Stimulated activated effector memory CD8-positive, alpha-beta T cell treated with anti-CD3 and anti-CD28 coated beads, Interleukin-12 subunit alpha, Interleukin-12 subunit beta, amount 100 ng/mL, for 72 hours (primary cell): ENCODE measurements at regions not wholly inside any gene's neighbourhood (a gene's known extent, or its start where the extent isn't known, plus 50 kb on each side); places are given as distances from the start of the nearest gene placed in this dataset.

ENCODE experiments used
- ATAC-seq: fragments of 150-1000 bp; cut with Tn5 transposase; 2 replicates; pipeline ENCODE4 v1.10.0; 2021
- DNase-seq, 2 donors: peaks; one replicate each; pipeline ENCODE4 v3.0.0; 2021 to 2022; ENCODE audit warnings: low spot score in 2 of 2
- H3K27ac Mint-ChIP-seq: one replicate; pipeline ENCODE4 v1.8.0; 2022; ENCODE audit warnings: mild to moderate bottlenecking, mixed read lengths
- H3K36me3 Mint-ChIP-seq: one replicate; pipeline ENCODE4 v1.8.0; 2022; ENCODE audit warnings: mild to moderate bottlenecking, mixed read lengths
- H3K4me1 Mint-ChIP-seq: one replicate; pipeline ENCODE4 v1.8.0; 2022; ENCODE audit warnings: mixed read lengths
- H3K4me3 Mint-ChIP-seq: one replicate; pipeline ENCODE4 v1.8.0; 2022; ENCODE audit warnings: mild to moderate bottlenecking, mixed read lengths
- H3K9me3 Mint-ChIP-seq: one replicate; pipeline ENCODE4 v1.8.0; 2022; ENCODE audit warnings: mixed read lengths

DNA sequence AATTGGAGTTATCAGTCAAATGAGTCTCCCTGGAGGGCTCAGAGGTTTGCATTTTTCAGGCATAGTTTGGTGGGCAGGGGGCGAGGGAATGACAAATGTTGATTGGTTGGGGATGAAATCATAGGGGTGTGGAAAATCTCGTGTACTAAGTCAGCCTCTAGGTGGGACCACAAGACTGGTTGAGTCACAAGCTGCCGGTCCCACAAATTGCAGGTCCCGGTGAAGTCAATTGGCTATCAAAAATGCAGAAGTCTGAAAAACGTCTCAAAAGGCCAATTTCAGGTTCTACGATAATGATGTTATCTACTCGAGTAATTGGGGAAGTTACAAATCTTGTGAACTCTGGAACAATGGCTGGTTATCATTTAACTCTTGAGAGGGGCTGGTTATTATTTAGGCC lies 98.8 kb upstream of the DHX15 start:
- Mint-ChIP-seq H3K4me1 (no peaks in the 10 kb centered on the region), H3K27ac (no peak overlapping the region), H3K9me3 (no peaks in the 10 kb centered on the region), H3K36me3 (no peaks in the 10 kb centered on the region), H3K4me3 (no peak overlapping the region)
- DNase-seq (no peak), ATAC-seq (no peak)

DNA sequence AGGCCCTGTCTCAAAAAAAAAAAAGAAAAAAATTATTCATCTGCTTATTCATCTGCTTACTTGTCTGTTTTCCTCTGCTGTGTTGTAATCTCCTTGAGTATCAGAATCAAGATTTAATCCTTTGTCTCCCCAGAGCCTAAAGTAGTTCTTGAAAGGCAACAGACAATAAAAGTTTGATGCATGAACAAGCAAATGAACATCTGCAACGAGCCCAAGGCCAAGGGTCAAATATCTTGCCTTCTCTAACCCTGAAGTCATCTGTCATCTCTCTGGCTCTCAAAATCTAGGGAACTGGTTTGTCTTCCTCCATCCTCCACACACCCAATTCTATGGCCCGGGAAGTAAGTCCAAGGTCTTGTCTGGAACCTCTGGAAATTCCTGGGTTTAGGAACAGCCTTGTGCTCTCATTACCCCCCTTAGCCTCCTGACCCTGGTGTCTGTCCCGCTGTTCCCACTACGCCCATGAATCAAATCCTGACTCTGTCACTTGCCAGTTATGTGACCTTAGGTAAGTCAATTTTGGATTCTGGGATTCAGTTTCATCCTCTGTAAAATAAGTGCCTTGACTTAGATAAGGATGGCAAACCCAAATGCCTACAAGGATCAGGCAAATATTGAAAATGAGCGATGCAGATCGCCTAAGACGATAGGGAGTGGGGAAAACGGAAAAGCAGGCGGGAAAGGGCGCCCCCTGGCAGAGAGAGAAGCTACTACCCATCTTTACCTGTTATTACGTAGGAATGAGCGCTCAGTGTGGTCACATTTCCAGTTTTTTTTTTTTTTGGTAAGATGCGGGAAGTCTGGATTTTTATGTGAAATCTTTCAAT lies 102.7 kb upstream of the DHX15 start:
- no peaks in the 10 kb centered on the region for H3K36me3 Mint-ChIP-seq
- H3K9me3 Mint-ChIP-seq = peaks cover 3% of the 10 kb centered on the region
- H3K27ac Mint-ChIP-seq = no peak overlapping the region
- no peaks in the 10 kb centered on the region for H3K4me1 Mint-ChIP-seq
- DNase-seq (no peak), ATAC-seq (no peak)
- no peak overlapping the region for H3K4me3 Mint-ChIP-seq

DNA sequence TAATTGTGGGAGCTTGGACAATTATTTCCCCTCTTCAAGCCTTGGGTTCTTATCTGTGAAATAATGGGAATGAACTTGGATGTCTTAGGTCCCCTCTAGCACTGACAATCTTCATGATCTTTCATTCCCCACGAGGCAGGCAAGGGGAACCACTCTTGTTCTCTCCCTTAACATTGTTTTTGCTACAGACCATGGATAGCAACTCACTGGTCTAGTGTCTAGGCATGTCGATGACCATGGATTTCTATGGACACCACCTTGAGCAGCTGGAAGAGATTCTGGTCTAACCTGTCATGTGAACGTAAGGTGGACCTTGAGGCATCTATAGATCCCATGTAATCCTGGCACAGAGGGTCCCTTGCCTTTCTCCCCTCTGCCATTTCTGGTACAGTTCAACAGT lies 104.1 kb upstream of the DHX15 start:
- Mint-ChIP-seq H3K9me3 (peaks cover 3% of the 10 kb centered on the region), H3K4me3 (no peak overlapping the region), H3K4me1 (no peaks in the 10 kb centered on the region), H3K36me3 (no peaks in the 10 kb centered on the region), H3K27ac (no peak overlapping the region)
- no peak for ATAC-seq
- no peak for DNase-seq

DNA sequence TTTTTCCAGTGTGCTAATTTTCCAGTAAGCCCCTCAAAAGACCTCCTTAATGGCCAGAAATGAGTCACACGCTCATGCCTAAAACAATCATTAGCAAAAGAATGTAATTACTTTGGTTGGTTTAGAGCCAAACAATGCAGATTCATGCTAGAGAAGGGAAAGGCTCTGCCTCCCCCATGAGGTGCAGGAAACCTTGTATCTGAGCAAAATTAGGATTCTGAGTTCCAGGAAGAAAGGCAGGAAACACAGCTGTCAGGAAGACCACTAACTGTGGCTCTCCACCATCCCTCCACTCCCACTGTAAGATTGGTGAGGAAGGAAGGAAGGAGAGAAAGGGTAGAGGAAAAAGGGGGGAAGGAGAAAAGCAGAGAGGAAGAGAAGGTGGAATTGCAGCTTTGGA lies 104.9 kb upstream of the DHX15 start:
- H3K9me3 Mint-ChIP-seq = peaks cover 3% of the 10 kb centered on the region
- ATAC-seq = no peak
- H3K4me1 Mint-ChIP-seq = no peaks in the 10 kb centered on the region
- H3K27ac Mint-ChIP-seq = no peak overlapping the region
- no peaks in the 10 kb centered on the region for H3K36me3 Mint-ChIP-seq
- DNase-seq = no peak
- no peak overlapping the region for H3K4me3 Mint-ChIP-seq

DNA sequence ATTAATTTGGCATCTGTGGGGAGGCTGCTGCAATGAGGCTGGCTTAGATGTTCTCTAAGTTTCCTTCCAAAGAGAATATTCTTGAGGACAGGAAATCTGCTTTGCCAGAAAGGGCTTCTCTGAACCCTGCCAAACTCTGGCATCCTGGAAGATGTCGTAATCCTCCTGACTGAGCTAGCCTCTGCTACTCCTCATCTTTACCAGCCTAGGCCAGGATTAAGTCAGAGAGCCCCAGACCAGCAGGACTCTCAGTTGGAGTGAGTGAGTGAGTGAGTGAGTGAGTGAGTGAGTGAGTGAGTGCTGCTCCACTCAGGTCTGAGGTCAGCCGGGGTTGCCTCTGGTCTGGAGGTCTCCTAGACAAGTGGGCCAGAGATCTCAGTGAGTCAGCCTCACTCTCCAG lies 104.9 kb upstream of the SOD3 start:
- no peaks in the 10 kb centered on the region for H3K36me3 Mint-ChIP-seq
- H3K27ac Mint-ChIP-seq = no peak overlapping the region
- DNase-seq (no peak), ATAC-seq (no peak)
- no peaks in the 10 kb centered on the region for H3K4me1 Mint-ChIP-seq
- H3K9me3 Mint-ChIP-seq = peaks cover 3% of the 10 kb centered on the region
- H3K4me3 Mint-ChIP-seq = no peak overlapping the region

DNA sequence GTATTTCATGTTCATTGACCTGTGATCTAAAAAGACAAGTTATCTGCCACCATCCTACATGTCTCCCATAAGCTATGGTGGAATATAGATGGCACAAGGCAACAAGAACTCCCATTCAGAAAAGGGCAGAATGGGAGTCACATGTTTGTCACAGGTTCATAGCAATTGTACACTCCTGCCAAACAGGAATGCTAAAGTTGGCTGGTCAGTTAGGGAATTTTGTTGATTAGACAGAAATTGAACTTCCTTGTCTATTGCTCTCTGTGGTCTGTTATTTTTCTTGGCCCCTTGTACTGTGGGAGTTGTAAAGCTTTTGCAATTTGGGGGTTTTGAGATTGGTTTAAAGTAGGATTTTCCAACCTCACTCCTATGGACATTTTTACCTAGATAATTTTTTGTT lies 101.7 kb upstream of the SOD3 start:
- ATAC-seq (no peak), DNase-seq (no peak)
- Mint-ChIP-seq H3K4me3 (no peak overlapping the region), H3K4me1 (no peaks in the 10 kb centered on the region), H3K36me3 (no peaks in the 10 kb centered on the region), H3K9me3 (peaks cover 3% of the 10 kb centered on the region), H3K27ac (no peak overlapping the region)

DNA sequence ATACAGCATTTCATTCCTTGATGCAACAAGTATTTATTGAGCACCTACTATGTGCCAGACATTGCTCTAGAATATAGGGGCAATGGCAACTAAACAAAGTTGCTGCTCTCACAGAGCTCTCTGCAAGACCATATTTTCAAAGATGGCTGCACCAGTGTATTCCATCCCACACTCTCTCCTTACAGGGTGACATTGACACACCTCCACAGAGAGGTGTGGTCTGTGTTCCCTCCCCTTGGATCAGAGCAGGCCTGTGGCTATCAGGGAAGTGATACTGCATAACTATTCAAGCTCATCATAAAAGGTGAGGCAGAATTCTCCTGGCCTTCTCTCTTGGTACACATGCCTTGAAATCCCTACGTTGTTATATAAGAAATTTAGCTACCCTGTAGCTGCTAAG lies 95.3 kb upstream of the SOD3 start:
- DNase-seq (no peak), ATAC-seq (no peak)
- Mint-ChIP-seq H3K27ac (no peak overlapping the region), H3K9me3 (peaks cover 3% of the 10 kb centered on the region), H3K36me3 (peaks cover 6% of the 10 kb centered on the region), H3K4me1 (no peaks in the 10 kb centered on the region), H3K4me3 (no peak overlapping the region)

DNA sequence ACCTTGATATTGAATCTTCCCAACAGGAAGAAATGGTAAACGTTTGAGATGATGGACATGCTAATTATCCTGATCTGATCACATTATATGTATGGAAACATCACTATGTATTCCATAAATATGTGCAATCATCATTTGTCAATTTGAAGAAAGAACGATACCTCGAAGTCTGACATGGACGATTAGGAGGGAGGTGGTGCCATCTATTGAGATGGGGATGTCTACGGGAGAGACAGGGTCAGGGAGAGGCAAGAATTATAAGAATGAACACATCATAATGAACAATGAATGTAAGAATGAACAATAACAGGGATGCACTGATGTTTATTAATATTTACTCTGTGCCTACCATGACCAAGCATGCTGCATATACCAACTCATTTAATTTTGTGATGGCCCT lies 93.7 kb upstream of the SOD3 start:
- Mint-ChIP-seq H3K9me3 (peaks cover 3% of the 10 kb centered on the region), H3K27ac (no peak overlapping the region), H3K36me3 (peaks cover 6% of the 10 kb centered on the region), H3K4me1 (no peaks in the 10 kb centered on the region), H3K4me3 (no peak overlapping the region)
- DNase-seq (no peak), ATAC-seq (no peak)

DNA sequence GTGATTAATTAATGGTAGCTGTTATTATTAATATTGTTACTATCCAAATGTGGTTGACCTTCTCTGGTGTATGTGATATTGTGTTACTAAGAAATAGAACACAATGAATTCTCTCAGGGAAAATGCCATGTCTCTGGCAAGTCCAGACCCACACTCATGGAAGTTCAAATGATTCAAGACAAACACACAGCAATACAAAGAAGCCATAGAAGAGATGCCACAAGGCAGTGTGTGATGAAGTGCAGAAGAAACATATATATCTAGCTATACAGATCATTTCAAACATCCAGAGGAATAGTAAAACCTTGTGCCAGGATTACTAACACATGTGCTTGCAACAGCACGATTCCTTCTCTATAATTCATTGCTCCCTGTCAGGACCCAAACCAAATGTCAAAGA lies 93.1 kb upstream of the SOD3 start:
- H3K36me3 Mint-ChIP-seq = peaks cover 6% of the 10 kb centered on the region
- peaks cover 3% of the 10 kb centered on the region for H3K9me3 Mint-ChIP-seq
- no peak overlapping the region for H3K27ac Mint-ChIP-seq
- no peak for DNase-seq
- no peak overlapping the region for H3K4me3 Mint-ChIP-seq
- H3K4me1 Mint-ChIP-seq = no peaks in the 10 kb centered on the region
- no peak for ATAC-seq

DNA sequence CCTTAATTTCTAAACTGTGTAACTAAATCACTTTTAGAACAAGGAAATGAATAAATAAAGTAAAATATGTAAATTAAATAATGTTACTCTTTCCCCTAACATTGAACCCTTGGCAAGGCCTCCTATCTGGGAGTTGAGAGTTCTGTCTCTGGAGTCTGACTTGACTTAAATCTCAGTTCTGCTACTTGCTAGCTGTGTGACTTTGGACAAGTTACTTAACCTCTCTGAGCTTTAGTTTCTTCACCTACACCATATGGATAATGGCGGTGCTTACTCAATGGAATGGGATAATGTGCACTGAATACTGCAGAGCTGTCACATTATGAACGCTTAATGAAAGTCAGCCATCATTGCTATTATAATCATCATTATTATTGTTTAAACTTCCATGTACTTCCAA lies 92.1 kb upstream of the SOD3 start:
- H3K9me3 Mint-ChIP-seq = peaks cover 3% of the 10 kb centered on the region
- no peak for DNase-seq
- peaks cover 6% of the 10 kb centered on the region for H3K36me3 Mint-ChIP-seq
- H3K4me3 Mint-ChIP-seq = no peak overlapping the region
- no peaks in the 10 kb centered on the region for H3K4me1 Mint-ChIP-seq
- ATAC-seq = no peak
- no peak overlapping the region for H3K27ac Mint-ChIP-seq

DNA sequence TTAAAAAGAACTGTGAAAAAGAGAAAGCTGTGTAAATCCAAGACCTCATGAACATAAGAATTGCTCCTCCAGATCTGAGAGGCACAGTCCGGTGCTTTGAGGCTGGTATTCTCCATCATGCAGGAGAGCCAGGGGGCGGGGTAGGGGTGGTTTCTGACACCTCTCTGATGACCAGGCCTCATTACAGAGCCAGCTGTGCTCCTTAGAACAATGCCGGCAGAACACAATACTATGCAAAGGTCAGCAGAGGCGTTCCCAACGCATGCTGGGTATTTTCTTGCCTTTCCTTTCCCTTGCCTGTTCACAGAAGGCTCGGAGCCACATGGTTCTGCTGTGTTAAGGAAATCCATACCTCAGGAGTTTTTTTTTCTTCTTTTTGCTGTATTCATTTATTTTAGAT lies 91.2 kb upstream of the SOD3 start:
- Mint-ChIP-seq H3K4me1 (no peaks in the 10 kb centered on the region), H3K27ac (no peak overlapping the region), H3K9me3 (peaks cover 5% of the 10 kb centered on the region), H3K36me3 (peaks cover 6% of the 10 kb centered on the region), H3K4me3 (no peak overlapping the region)
- DNase-seq (no peak), ATAC-seq (no peak)

DNA sequence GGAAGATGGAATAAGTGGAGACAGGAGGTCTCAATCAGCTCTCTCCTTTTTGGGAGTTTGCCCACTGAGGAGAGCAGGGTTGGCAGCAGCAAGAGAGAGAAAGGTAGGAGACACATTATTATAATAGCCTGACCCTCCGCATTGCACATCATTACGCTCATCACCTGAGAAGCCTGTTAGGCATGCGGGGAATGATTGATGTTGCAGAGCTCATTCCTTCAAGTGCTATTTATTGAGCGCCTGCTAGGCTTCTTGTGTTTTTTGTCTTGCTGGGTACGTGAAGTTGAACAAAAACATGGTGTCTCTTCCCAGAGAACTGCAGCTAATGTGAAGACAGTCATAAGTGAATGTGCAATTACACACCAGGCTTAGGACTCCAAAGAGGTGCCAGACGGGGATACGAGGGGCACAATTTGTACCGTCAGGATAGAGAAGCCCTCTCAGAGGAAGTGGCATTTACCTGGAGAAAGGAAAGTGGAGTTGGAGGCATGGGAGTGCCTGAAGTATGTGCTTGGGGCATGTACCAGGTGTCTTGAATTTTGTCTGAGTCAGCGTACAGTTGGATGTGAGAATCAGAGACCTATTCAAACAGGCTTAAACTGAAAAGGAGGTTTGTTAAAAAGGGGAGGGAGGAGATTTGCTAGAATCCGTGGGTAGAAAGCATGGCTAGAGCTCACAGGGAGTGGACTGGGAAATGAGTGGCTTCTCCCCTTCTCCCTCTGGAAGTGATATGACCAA lies 90.2 kb upstream of the SOD3 start:
- no peak for DNase-seq
- Mint-ChIP-seq H3K9me3 (peaks cover 5% of the 10 kb centered on the region), H3K4me3 (no peak overlapping the region), H3K27ac (no peak overlapping the region), H3K4me1 (no peaks in the 10 kb centered on the region), H3K36me3 (no peaks in the 10 kb centered on the region)
- no peak for ATAC-seq

DNA sequence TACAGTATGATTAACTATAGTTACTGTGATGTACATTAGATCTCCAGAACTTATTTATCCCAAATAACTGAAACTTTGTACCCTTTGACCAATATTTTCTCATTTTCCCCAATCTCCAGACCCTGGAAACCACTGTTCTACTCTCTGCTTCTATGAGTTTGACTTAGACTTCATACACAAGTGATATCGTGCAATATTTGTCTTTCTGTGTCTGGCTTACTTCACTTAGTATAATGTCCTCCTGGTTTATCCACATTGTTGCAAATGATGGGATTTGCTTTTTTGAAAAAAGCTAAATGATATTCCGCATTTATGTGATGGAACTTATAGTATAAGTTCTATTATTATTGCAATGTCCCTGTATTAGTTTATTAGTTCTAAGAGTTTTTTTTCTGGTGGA lies 81.8 kb upstream of the SOD3 start:
- DNase-seq (no peak), ATAC-seq (no peak)
- Mint-ChIP-seq H3K4me3 (no peak overlapping the region), H3K27ac (no peak overlapping the region), H3K4me1 (no peaks in the 10 kb centered on the region), H3K9me3 (peaks cover 19% of the 10 kb centered on the region), H3K36me3 (no peaks in the 10 kb centered on the region)

DNA sequence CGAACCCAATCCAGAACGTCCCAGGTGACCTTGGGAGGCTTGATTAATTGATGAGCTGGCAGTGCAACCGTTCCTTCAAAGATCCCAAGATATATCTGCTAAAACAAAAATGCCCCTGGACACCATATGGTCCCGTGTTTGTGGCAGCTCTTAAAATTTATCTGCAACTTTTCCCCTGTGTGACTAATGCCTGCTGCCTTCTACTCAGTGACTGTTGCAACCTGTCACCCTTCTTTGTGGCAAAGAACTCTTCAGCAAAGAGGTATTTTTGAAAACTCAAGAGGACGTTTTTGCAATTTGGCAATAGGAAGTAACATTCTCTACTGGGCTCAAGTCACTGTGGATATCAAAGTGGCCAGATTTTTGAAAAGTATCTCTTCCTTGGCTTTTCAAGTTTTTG lies 75.8 kb upstream of the SOD3 start:
- H3K27ac Mint-ChIP-seq = no peak overlapping the region
- H3K4me3 Mint-ChIP-seq = no peak overlapping the region
- DNase-seq (no peak), ATAC-seq (no peak)
- H3K4me1 Mint-ChIP-seq = no peaks in the 10 kb centered on the region
- peaks cover 10% of the 10 kb centered on the region for H3K9me3 Mint-ChIP-seq
- H3K36me3 Mint-ChIP-seq = no peaks in the 10 kb centered on the region

DNA sequence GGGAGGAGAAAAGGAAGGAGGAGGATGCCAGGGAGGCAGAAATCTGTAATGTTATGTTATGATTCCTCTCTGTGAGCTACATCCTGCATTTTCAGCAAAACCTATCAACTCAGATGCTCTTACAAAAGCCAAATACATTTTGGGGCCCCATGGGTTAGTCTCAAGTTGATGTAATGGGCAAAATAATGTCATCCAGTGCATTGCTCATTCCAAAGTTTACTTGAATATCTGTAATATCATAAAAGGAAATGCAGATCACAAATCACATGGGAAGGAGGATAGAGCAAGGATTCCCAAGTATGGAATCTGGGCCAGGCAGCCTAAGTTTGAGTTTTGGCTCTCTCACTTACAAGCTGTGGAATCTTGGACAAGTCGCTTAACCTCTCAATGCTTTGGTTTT lies 74.9 kb upstream of the SOD3 start:
- no peak for DNase-seq
- Mint-ChIP-seq H3K36me3 (no peaks in the 10 kb centered on the region), H3K9me3 (peaks cover 3% of the 10 kb centered on the region), H3K4me1 (no peaks in the 10 kb centered on the region), H3K27ac (no peak overlapping the region), H3K4me3 (no peak overlapping the region)
- ATAC-seq = no peak

DNA sequence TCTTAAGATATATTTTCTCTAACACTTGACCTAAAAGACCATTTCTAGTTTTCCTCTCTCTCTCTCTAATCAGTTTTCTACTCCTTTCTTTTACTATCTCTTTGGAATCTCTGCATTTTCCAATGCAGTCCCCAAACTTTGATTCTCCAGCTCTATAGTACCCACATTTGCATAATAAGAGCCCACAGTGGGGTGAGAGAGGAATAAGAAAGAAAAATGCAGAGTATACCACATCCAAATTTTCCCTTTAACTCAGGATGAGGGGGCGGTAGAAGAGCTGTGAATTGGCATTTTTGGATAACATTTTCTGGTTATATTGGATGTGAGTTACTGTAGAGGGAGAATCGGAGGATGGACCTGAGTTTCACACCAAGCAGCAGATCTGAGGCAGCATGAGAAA lies 74.4 kb upstream of the SOD3 start:
- ATAC-seq = no peak
- DNase-seq = no peak
- no peaks in the 10 kb centered on the region for H3K9me3 Mint-ChIP-seq
- H3K27ac Mint-ChIP-seq = no peak overlapping the region
- H3K4me3 Mint-ChIP-seq = no peak overlapping the region
- no peaks in the 10 kb centered on the region for H3K4me1 Mint-ChIP-seq
- H3K36me3 Mint-ChIP-seq = no peaks in the 10 kb centered on the region
